ENCODE measurements at regions not wholly inside any gene's neighbourhood (a gene's known extent, or its start where the extent isn't known, plus 50 kb on each side); places are given as distances from the start of the nearest gene placed in this dataset.
A peak's percentile ranks its signal among the peaks of the same experiment; 100 is the strongest.

DNA sequence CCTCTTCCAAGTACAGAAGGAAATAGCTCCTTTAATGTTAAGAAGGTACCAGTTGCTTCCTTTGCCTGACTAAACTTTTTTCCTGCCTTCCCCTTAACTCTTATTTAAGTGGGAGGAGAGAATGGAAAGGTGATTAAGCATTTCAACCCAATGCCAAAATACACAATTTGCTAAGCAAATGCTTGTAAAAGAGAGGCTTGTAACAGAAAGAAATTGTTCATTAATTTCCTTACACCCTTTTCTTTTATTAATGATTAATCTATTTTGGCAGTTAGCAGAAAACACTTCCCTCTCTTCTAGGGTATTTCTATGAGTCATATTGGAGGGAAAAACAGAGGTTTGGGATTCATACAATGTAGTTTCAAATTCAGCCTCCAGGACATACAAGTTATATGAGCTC lies 427.6 kb upstream of the FAT3 start:
- H3K36me3 ChIP-seq (ENCODE audit: control insufficient read depth in 2 of 2, insufficient read depth in 1 of 2, low read length in 2 of 2), result no peaks in the 10 kb centered on the region
- CTCF ChIA-PET, result no interaction called here
- TF ChIP-seq, protein P1, sequence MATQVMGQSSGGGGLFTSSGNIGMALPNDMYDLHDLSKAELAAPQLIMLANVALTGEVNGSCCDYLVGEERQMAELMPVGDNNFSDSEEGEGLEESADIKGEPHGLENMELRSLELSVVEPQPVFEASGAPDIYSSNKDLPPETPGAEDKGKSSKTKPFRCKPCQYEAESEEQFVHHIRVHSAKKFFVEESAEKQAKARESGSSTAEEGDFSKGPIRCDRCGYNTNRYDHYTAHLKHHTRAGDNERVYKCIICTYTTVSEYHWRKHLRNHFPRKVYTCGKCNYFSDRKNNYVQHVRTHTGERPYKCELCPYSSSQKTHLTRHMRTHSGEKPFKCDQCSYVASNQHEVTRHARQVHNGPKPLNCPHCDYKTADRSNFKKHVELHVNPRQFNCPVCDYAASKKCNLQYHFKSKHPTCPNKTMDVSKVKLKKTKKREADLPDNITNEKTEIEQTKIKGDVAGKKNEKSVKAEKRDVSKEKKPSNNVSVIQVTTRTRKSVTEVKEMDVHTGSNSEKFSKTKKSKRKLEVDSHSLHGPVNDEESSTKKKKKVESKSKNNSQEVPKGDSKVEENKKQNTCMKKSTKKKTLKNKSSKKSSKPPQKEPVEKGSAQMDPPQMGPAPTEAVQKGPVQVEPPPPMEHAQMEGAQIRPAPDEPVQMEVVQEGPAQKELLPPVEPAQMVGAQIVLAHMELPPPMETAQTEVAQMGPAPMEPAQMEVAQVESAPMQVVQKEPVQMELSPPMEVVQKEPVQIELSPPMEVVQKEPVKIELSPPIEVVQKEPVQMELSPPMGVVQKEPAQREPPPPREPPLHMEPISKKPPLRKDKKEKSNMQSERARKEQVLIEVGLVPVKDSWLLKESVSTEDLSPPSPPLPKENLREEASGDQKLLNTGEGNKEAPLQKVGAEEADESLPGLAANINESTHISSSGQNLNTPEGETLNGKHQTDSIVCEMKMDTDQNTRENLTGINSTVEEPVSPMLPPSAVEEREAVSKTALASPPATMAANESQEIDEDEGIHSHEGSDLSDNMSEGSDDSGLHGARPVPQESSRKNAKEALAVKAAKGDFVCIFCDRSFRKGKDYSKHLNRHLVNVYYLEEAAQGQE (tag by site-specific recombination; IDR thresholded peaks at IDR 0.05), result no peak
- no peak for TF ChIP-seq ZNF138 (tag by site-specific recombination; IDR thresholded peaks at IDR 0.05; ENCODE audit: borderline replicate concordance)
- TF ChIP-seq ZNF837 (tag by site-specific recombination; IDR thresholded peaks at IDR 0.05), result no peak
- no peak for TF ChIP-seq ZNF664 (tag by site-specific recombination; IDR thresholded peaks at IDR 0.05)
- no peak for TF ChIP-seq ZNF785 (tag by site-specific recombination; IDR thresholded peaks at IDR 0.05)
- TF ChIP-seq ZNF596 (tag by site-specific recombination; IDR thresholded peaks at IDR 0.05), result no peak
- no peak for TF ChIP-seq SALL2 (tag by site-specific recombination; IDR thresholded peaks at IDR 0.05; ENCODE audit: borderline replicate concordance)
- TF ChIP-seq, protein P2, sequence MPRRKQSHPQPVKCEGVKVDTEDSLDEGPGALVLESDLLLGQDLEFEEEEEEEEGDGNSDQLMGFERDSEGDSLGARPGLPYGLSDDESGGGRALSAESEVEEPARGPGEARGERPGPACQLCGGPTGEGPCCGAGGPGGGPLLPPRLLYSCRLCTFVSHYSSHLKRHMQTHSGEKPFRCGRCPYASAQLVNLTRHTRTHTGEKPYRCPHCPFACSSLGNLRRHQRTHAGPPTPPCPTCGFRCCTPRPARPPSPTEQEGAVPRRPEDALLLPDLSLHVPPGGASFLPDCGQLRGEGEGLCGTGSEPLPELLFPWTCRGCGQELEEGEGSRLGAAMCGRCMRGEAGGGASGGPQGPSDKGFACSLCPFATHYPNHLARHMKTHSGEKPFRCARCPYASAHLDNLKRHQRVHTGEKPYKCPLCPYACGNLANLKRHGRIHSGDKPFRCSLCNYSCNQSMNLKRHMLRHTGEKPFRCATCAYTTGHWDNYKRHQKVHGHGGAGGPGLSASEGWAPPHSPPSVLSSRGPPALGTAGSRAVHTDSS (tag by site-specific recombination; IDR thresholded peaks at IDR 0.05), result no peak
- TF ChIP-seq, protein P3, sequence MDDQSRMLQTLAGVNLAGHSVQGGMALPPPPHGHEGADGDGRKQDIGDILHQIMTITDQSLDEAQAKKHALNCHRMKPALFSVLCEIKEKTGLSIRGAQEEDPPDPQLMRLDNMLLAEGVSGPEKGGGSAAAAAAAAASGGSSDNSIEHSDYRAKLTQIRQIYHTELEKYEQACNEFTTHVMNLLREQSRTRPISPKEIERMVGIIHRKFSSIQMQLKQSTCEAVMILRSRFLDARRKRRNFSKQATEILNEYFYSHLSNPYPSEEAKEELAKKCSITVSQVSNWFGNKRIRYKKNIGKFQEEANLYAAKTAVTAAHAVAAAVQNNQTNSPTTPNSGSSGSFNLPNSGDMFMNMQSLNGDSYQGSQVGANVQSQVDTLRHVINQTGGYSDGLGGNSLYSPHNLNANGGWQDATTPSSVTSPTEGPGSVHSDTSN (CRISPR knock-in tag; IDR thresholded peaks at IDR 0.05), result no peak
- TF ChIP-seq ZNF114 (tag by site-specific recombination; IDR thresholded peaks at IDR 0.05), result no peak
- TF ChIP-seq, protein P4, sequence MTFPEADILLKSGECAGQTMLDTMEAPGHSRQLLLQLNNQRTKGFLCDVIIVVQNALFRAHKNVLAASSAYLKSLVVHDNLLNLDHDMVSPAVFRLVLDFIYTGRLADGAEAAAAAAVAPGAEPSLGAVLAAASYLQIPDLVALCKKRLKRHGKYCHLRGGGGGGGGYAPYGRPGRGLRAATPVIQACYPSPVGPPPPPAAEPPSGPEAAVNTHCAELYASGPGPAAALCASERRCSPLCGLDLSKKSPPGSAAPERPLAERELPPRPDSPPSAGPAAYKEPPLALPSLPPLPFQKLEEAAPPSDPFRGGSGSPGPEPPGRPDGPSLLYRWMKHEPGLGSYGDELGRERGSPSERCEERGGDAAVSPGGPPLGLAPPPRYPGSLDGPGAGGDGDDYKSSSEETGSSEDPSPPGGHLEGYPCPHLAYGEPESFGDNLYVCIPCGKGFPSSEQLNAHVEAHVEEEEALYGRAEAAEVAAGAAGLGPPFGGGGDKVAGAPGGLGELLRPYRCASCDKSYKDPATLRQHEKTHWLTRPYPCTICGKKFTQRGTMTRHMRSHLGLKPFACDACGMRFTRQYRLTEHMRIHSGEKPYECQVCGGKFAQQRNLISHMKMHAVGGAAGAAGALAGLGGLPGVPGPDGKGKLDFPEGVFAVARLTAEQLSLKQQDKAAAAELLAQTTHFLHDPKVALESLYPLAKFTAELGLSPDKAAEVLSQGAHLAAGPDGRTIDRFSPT (tag by site-specific recombination; IDR thresholded peaks at IDR 0.05), result no peak
- TF ChIP-seq ZNF660 (tag by site-specific recombination; IDR thresholded peaks at IDR 0.05), result no peak
- no peak for TF ChIP-seq ZNF768 (tag by site-specific recombination; IDR thresholded peaks at IDR 0.05)
- no peaks in the 10 kb centered on the region; the same call in 1 of the 2 replicates for H3K4me1 ChIP-seq (ENCODE audit: control insufficient read depth, insufficient read depth, low read length)
- H3K27ac ChIP-seq (ENCODE audit: extremely low read depth, low read depth, low read length), result no peak overlapping the region
- no peak overlapping the region for H3K4me3 ChIP-seq (ENCODE audit: low read depth, low read length)
- no peaks in the 10 kb centered on the region for H3K9me3 ChIP-seq (ENCODE audit: control insufficient read depth, insufficient read depth, low read depth, low read length)
- POLR2A ChIA-PET, result no interaction called here

DNA sequence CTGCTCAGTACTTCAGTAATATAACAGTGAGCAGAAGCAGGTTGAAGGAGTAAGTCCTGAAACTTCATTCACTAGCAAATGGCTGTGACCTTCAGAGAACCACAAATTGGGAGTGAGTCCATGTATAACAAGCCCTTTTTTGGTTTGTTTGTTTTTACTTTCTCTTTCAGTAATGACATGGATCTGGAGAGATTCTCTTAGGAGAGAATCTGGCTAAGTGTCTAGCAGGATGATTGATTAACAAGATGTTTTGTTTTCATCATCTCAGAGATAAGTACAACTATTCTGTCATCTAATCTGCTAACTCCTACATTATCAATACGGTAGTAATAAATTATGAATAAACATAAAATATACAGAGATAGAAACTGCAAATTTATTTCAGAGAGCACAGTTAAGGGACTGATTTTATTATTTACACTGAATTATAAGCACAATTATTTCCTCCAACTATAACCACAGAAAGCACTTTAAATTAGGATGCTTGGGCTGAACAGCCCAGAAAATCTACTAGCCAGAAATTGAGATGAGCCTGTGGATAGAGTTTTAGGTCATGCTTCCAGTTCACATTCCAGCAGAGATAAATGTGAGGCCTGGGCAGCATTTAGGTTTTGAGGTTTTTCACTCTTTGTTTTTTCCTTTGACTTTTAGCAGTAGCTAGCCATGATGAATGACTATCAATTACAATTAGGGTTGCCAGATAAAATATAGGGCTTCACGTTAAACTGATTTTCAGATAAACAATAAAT lies 429.3 kb upstream of the FAT3 start:
- Histone ChIP-seq H3K9me3 (ENCODE audit: control insufficient read depth, insufficient read depth, low read depth, low read length) (no peaks in the 10 kb centered on the region), H3K27ac (ENCODE audit: extremely low read depth, low read depth, low read length) (no peak overlapping the region; the same call in 1 of the 2 replicates), H3K4me3 (ENCODE audit: low read depth, low read length) (no peak overlapping the region), H3K36me3 (ENCODE audit: control insufficient read depth in 2 of 2, insufficient read depth in 1 of 2, low read length in 2 of 2) (no peaks in the 10 kb centered on the region), H3K4me1 (ENCODE audit: control insufficient read depth, insufficient read depth, low read length) (no peaks in the 10 kb centered on the region; the same call in 1 of the 2 replicates)
- CTCF ChIA-PET, result interaction anchor here (0.7 kb wide), 1 partner anchor 12 kb away, joined by 3 read pairs; no protein-coding TSS in a partner anchor
- POLR2A ChIA-PET, result no interaction called here
- TF ChIP-seq WT1 (tag by site-specific recombination; IDR thresholded peaks at IDR 0.05) (peak; percentile 56), OSR2 (tag by site-specific recombination; IDR thresholded peaks at IDR 0.05) (peak; percentile 3; the same call in 1 of the 2 replicates), FEZF1 (tag by site-specific recombination; IDR thresholded peaks at IDR 0.05) (peak; percentile 64), MEIS1 (CRISPR knock-in tag; IDR thresholded peaks at IDR 0.05; ENCODE audit: borderline replicate concordance) (peak; percentile 68; the same call in 1 of the 2 replicates), ZBTB8A (tag by site-specific recombination; IDR thresholded peaks at IDR 0.05) (0 out of 2 replicates have a peak, but pooled peaks have one; percentile 7), ZXDB (tag by site-specific recombination; IDR thresholded peaks at IDR 0.05) (peak; percentile 71), SP7 (tag by site-specific recombination; IDR thresholded peaks at IDR 0.05) (no peak), ZNF214 (tag by site-specific recombination; IDR thresholded peaks at IDR 0.05; ENCODE audit: borderline replicate concordance) (no peak), ZNF629 (tag by site-specific recombination; IDR thresholded peaks at IDR 0.05) (0 out of 2 replicates have a peak, but pooled peaks have one; percentile 24), ZNF843 (tag by site-specific recombination; IDR thresholded peaks at IDR 0.05) (peak; percentile 75)
- TF ChIP-seq, protein P5, sequence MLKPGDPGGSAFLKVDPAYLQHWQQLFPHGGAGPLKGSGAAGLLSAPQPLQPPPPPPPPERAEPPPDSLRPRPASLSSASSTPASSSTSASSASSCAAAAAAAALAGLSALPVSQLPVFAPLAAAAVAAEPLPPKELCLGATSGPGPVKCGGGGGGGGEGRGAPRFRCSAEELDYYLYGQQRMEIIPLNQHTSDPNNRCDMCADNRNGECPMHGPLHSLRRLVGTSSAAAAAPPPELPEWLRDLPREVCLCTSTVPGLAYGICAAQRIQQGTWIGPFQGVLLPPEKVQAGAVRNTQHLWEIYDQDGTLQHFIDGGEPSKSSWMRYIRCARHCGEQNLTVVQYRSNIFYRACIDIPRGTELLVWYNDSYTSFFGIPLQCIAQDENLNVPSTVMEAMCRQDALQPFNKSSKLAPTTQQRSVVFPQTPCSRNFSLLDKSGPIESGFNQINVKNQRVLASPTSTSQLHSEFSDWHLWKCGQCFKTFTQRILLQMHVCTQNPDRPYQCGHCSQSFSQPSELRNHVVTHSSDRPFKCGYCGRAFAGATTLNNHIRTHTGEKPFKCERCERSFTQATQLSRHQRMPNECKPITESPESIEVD (tag by site-specific recombination; IDR thresholded peaks at IDR 0.05), result 0 out of 2 replicates have a peak, but pooled peaks have one; percentile 35
